Fibroblast of lung (primary cell): ENCODE measurements at regions not wholly inside any gene's neighbourhood (a gene's known extent, or its start where the extent isn't known, plus 50 kb on each side); places are given as distances from the start of the nearest gene placed in this dataset.

ENCODE experiments used
- DNase-seq, 2 donors: peaks; one replicate each; pipeline versions ENCODE4 v3.0.0 to v3.0.0-alpha.2; 2010; ENCODE audit warnings: low read depth in 2 of 2
- H2AFZ ChIP-seq: 2 replicates; pipeline ENCODE4 v1.5.1; 2012; ENCODE audit warnings: low read length, control low read depth, inconsistent platforms
- H3K27ac ChIP-seq: 2 replicates; pipeline ENCODE4 v1.5.1; 2011; ENCODE audit warnings: low read length, control low read depth; ENCODE audit not compliant: insufficient read depth
- H3K27me3 ChIP-seq: 2 replicates; pipeline ENCODE4 v1.5.1; 2011; ENCODE audit warnings: mild to moderate bottlenecking, low read length; ENCODE audit not compliant: control insufficient read depth, insufficient read depth
- H3K36me3 ChIP-seq: 2 replicates; pipeline ENCODE4 v1.5.1; 2011; ENCODE audit warnings: low read length; ENCODE audit not compliant: control insufficient read depth, insufficient read depth
- H3K4me1 ChIP-seq: 2 replicates; pipeline ENCODE4 v1.5.1; 2011; ENCODE audit warnings: low read length; ENCODE audit not compliant: control insufficient read depth, insufficient read depth; ENCODE audit errors: extremely low read depth
- H3K4me2 ChIP-seq: 2 replicates; pipeline ENCODE4 v1.5.1; 2011; ENCODE audit warnings: low read length, control low read depth; ENCODE audit not compliant: insufficient read depth; ENCODE audit errors: extremely low read depth
- H3K4me3 ChIP-seq, 4 experiments: fragments of 200-600 bp in 1 of 4; sonication (generic) in 1 of 4; replicated peaks in 1 of 4; 2 replicates each; pipeline ENCODE4 v1.5.1; 2011 to 2016; ENCODE audit warnings: low read length in 4 of 4, low read depth in 3 of 4, mild to moderate bottlenecking in 3 of 4, control low read depth in 2 of 4, inconsistent platforms in 1 of 4, mixed read lengths in 1 of 4; ENCODE audit not compliant: insufficient read depth in 1 of 4; ENCODE audit errors: control extremely low read depth in 1 of 4
- H3K79me2 ChIP-seq: 2 replicates; pipeline ENCODE4 v1.5.1; 2012; ENCODE audit warnings: mild to moderate bottlenecking, low read length, inconsistent platforms; ENCODE audit not compliant: control insufficient read depth, insufficient read depth
- H3K9ac ChIP-seq: 2 replicates; pipeline ENCODE4 v1.5.1; 2011; ENCODE audit warnings: mild to moderate bottlenecking, low read length, control low read depth; ENCODE audit not compliant: insufficient read depth
- H3K9me3 ChIP-seq: 2 replicates; pipeline ENCODE4 v1.5.1; 2012; ENCODE audit warnings: low read depth, low read length; ENCODE audit not compliant: control insufficient read depth, insufficient read depth
- H4K20me1 ChIP-seq: 2 replicates; pipeline ENCODE4 v1.5.1; 2011; ENCODE audit warnings: low read length; ENCODE audit not compliant: control insufficient read depth, insufficient read depth; ENCODE audit errors: extremely low read depth
- CTCF ChIP-seq, 2 donors: IDR thresholded peaks in 1 of 2; conservative IDR thresholded peaks in 1 of 2; 1 replicate in 1 of 2; 2 replicates in 1 of 2; pipeline ENCODE4 v1.5.1; 2011 to 2012; ENCODE audit warnings: low read length in 2 of 2, control low read depth in 1 of 2, inconsistent platforms in 1 of 2, low read depth in 1 of 2, mild to moderate bottlenecking in 1 of 2
- EZH2 ChIP-seq: IDR thresholded peaks from 2 replicates; pipeline ENCODE4 v1.5.1; 2012; ENCODE audit warnings: low read length, control low read depth, mild to moderate bottlenecking; ENCODE audit errors: missing control alignments

- no peak overlapping the region for H3K9ac ChIP-seq
- no peak for DNase-seq
- no peak overlapping the region for H3K4me3 ChIP-seq
- H3K4me1 ChIP-seq = no peaks in the 10 kb centered on the region
- H4K20me1 ChIP-seq = no peaks in the 10 kb centered on the region
- H3K27me3 ChIP-seq = no peaks in the 10 kb centered on the region
- TF ChIP-seq CTCF (conservative IDR thresholded peaks at IDR 0.05 in 1 of 2, IDR thresholded peaks at IDR 0.05 in 1 of 2; ENCODE audit: low read depth in 1 of 2, low read length in 2 of 2) (no peak), EZH2 (no peak)
- no peak overlapping the region for H2AFZ ChIP-seq
- no peak overlapping the region for H3K27ac ChIP-seq
- H3K36me3 ChIP-seq = no peaks in the 10 kb centered on the region
- no peaks in the 10 kb centered on the region for H3K9me3 ChIP-seq
- no peak overlapping the region for H3K4me2 ChIP-seq
- H3K79me2 ChIP-seq = no peaks in the 10 kb centered on the region
Measured at GRCh38 chr5:118165619-118166018, 822.7 kb downstream of the DTWD2 start.

GRCh38 chr5:118156181-118156580 lies 832.2 kb downstream of the DTWD2 start:
- Histone ChIP-seq H3K9ac (no peak overlapping the region), H3K4me3 (no peak overlapping the region), H2AFZ (no peak overlapping the region), H3K4me2 (no peak overlapping the region), H3K79me2 (no peaks in the 10 kb centered on the region), H3K27ac (no peak overlapping the region), H3K27me3 (no peaks in the 10 kb centered on the region), H3K4me1 (no peaks in the 10 kb centered on the region), H3K36me3 (no peaks in the 10 kb centered on the region), H4K20me1 (no peaks in the 10 kb centered on the region), H3K9me3 (no peaks in the 10 kb centered on the region)
- no peak for TF ChIP-seq EZH2
- TF ChIP-seq CTCF (conservative IDR thresholded peaks at IDR 0.05 in 1 of 2, IDR thresholded peaks at IDR 0.05 in 1 of 2; ENCODE audit: low read depth in 1 of 2, low read length in 2 of 2) = no peak
- no peak for DNase-seq

- no peaks in the 10 kb centered on the region for H3K27me3 ChIP-seq
Measured at GRCh38 chr5:118146824-118147223, 841.5 kb downstream of the DTWD2 start.

More at GRCh38 chr5:118146824-118147223, 841.5 kb downstream of the DTWD2 start:
- H2AFZ ChIP-seq = no peak overlapping the region
- no peak for DNase-seq
- no peaks in the 10 kb centered on the region for H3K79me2 ChIP-seq
- H3K4me1 ChIP-seq = no peaks in the 10 kb centered on the region
- H3K36me3 ChIP-seq = no peaks in the 10 kb centered on the region
- H3K9me3 ChIP-seq = no peaks in the 10 kb centered on the region
- H3K9ac ChIP-seq = no peak overlapping the region
- no peak overlapping the region for H3K27ac ChIP-seq
- no peak overlapping the region for H3K4me2 ChIP-seq
- no peaks in the 10 kb centered on the region for H4K20me1 ChIP-seq
- TF ChIP-seq EZH2 = no peak
- TF ChIP-seq CTCF (conservative IDR thresholded peaks at IDR 0.05 in 1 of 2, IDR thresholded peaks at IDR 0.05 in 1 of 2; ENCODE audit: low read depth in 1 of 2, low read length in 2 of 2) = no peak
- no peak overlapping the region for H3K4me3 ChIP-seq
